Suprapubic skin (tissue), 4 donors: ENCODE measurements at regions not wholly inside any gene's neighbourhood (a gene's known extent, or its start where the extent isn't known, plus 50 kb on each side); places are given as distances from the start of the nearest gene placed in this dataset.

Experiments used
- DNase-seq, 2 donors: peaks; one replicate each; pipeline ENCODE4 v3.0.0-alpha.2; 2019; ENCODE audit warnings: low spot score in 2 of 2
- H3K27ac ChIP-seq: fragments of 200-600 bp; sonication (generic); one replicate; pipeline ENCODE4 v1.5.1; 2019
- H3K27me3 ChIP-seq: fragments of 200-600 bp; sonication (generic); one replicate; pipeline ENCODE4 v1.5.1; 2019
- H3K36me3 ChIP-seq: fragments of 200-600 bp; sonication (generic); one replicate; pipeline ENCODE4 v1.5.1; 2019
- H3K4me1 ChIP-seq: fragments of 200-600 bp; sonication (generic); one replicate; pipeline ENCODE4 v1.5.1; 2019
- H3K4me3 ChIP-seq: fragments of 200-600 bp; sonication (generic); one replicate; pipeline ENCODE4 v1.5.1; 2019; ENCODE audit warnings: mild to moderate bottlenecking
- H3K9me3 ChIP-seq: fragments of 200-600 bp; sonication (generic); one replicate; pipeline ENCODE4 v1.5.1; 2019
- EP300 ChIP-seq: sonication (generic); formaldehyde crosslinking; IDR thresholded peaks from one replicate; pipeline ENCODE4 v1.6.1; 2017; ENCODE audit warnings: antibody characterized with exemption
- POLR2A ChIP-seq, 2 donors: fragments of 450-650 bp; IDR thresholded peaks; one replicate each; pipeline ENCODE4 v1.6.1; 2017; ENCODE audit warnings: antibody characterized with exemption in 2 of 2, mild to moderate bottlenecking in 2 of 2, moderate library complexity in 2 of 2
- POLR2AphosphoS5 ChIP-seq, 3 donors: sonication (generic); formaldehyde crosslinking; IDR thresholded peaks; one replicate each; pipeline ENCODE4 v1.6.1; 2017; ENCODE audit warnings: antibody characterized with exemption in 3 of 3
- WGBS: methylation state at CpG from one replicate; pipeline ENCODE4 v1.1.5; 2018; 5-methylcytosine and 5-hydroxymethylcytosine counted together
- TF ChIP-seq, protein P1 (sequence below), 2 donors: fragments of 200-600 bp in 1 of 2; fragments of 450-650 bp in 1 of 2; sonication (generic) in 1 of 2; IDR thresholded peaks; one replicate each; pipeline ENCODE4 v1.5.1; 2016 to 2019; ENCODE audit warnings: antibody characterized with exemption in 2 of 2, mild to moderate bottlenecking in 1 of 2, moderate library complexity in 1 of 2

DNA sequence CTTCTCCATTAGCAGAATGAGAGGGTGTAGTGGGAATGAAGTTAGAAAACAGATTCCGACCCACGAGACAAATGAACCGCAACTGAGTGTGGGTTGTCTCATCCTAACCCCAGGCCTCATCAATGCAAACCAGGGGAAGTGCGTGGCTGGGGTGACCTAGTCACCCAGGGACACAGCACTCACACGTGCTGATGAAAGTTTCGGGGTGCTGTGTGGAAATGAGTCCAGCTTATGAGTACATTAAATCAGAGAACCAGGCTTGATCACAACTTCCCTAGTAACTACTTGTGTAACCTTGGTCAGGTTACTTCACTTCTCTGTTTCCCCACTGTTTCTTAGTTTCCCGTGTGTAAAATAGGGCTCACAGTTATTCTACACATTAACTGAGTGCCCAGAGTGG lies 95.4 kb upstream of the CDKN3 start:
- Histone ChIP-seq H3K9me3 (no peaks in the 10 kb centered on the region), H3K36me3 (no peaks in the 10 kb centered on the region), H3K4me3 (no peak overlapping the region), H3K27me3 (peaks cover 6% of the 10 kb centered on the region), H3K4me1 (no peaks in the 10 kb centered on the region), H3K27ac (no peak overlapping the region)
- no peak for TF ChIP-seq EP300
- TF ChIP-seq POLR2A (IDR thresholded peaks at IDR 0.05) = no peak
- TF ChIP-seq, protein P1, sequence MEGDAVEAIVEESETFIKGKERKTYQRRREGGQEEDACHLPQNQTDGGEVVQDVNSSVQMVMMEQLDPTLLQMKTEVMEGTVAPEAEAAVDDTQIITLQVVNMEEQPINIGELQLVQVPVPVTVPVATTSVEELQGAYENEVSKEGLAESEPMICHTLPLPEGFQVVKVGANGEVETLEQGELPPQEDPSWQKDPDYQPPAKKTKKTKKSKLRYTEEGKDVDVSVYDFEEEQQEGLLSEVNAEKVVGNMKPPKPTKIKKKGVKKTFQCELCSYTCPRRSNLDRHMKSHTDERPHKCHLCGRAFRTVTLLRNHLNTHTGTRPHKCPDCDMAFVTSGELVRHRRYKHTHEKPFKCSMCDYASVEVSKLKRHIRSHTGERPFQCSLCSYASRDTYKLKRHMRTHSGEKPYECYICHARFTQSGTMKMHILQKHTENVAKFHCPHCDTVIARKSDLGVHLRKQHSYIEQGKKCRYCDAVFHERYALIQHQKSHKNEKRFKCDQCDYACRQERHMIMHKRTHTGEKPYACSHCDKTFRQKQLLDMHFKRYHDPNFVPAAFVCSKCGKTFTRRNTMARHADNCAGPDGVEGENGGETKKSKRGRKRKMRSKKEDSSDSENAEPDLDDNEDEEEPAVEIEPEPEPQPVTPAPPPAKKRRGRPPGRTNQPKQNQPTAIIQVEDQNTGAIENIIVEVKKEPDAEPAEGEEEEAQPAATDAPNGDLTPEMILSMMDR (IDR thresholded peaks at IDR 0.05) = no peak
- no peak for TF ChIP-seq POLR2AphosphoS5 (IDR thresholded peaks at IDR 0.05)
- DNase-seq = no peak
- 84% methylated on average over 7 of the region's 7 CpGs for WGBS

DNA sequence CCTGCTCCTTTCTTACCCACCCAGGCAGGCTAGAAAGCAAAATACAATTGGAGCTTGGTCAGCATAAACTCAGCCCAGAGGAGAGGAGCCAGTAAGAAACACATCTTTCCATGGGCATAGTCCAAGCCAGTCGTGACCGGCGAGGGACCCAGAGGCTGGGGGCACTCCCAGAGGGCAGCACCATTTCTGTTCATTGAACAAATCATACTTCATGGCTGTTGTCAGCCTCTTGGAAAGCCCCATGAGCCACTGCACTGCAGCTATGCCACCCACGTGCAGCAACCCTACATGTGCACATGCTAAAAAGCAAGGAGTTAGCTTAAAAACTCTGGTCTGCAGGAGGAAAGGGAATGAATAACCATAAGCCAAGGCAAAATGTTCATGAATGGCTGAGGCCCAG lies 90.0 kb upstream of the CDKN3 start:
- Histone ChIP-seq H3K4me3 (no peak overlapping the region), H3K4me1 (no peaks in the 10 kb centered on the region), H3K36me3 (no peaks in the 10 kb centered on the region), H3K9me3 (no peaks in the 10 kb centered on the region), H3K27ac (no peak overlapping the region), H3K27me3 (peaks cover 3% of the 10 kb centered on the region)
- no peak for DNase-seq
- TF ChIP-seq, protein P1 (IDR thresholded peaks at IDR 0.05) = no peak
- TF ChIP-seq POLR2A (IDR thresholded peaks at IDR 0.05) (no peak), EP300 (no peak), POLR2AphosphoS5 (IDR thresholded peaks at IDR 0.05) (no peak)
- WGBS = 60% methylated on average over 4 of the region's 4 CpGs

DNA sequence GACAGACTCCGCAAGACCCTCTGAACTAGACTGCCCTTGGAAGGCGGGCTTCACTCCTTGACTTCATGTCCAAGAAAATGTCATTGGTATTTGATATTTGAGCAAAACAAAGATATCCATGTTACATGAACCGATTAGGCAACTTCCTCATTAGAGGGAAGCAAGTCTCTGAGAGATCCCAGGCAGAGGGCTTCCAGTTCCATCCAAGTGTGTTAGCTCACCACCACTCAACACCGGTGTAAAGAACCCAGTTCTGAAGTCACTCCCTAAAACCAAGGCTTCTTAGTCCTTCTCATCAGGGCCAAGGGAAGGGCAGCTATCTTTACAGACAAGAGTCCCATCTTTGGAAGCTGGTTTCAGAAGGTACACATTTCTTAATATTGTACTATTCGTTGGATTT lies 87.2 kb upstream of the CDKN3 start:
- no peaks in the 10 kb centered on the region for H3K36me3 ChIP-seq
- TF ChIP-seq, protein P1 (IDR thresholded peaks at IDR 0.05) = no peak
- TF ChIP-seq POLR2AphosphoS5 (IDR thresholded peaks at IDR 0.05) (no peak), EP300 (no peak), POLR2A (IDR thresholded peaks at IDR 0.05) (no peak)

DNA sequence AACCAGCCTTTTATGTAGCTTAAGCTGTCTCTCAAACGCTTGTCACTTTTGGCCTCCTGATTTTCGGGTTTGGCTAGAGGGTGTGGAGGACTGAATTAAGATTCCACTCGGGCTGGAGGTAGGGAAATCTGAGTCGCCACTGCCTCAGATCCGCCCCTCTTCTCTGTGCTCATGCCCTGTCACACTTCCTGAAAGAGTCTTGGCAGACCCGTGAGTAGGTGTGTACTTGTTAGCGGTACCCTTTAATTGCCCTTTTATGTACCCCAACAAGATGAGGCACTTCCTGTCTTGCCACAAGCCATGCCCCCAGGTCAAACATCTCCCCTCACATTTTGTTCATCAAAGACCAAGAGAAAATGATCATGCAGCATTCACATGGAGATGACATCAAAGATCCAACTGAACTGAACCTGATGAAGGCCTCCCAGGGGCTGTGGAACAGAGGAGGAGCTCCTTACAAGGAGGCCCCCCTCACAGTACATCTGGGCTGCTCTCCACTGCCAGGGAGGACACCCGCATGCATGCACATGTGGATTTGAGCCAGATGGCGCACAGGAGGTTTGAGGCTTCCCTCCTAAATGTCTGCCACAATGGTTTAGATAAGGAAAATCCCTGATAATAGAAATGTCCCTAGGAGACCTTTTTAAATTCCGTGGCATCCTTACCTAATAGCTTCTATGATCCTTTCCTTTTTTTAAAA lies 86.5 kb upstream of the CDKN3 start:
- H3K27ac ChIP-seq = no peak overlapping the region
- WGBS = 64% methylated on average over 10 of the region's 10 CpGs

More for the DNA sequence above, 87.2 kb upstream of the CDKN3 start:
- Histone ChIP-seq H3K27ac (no peak overlapping the region), H3K4me1 (peaks cover 5% of the 10 kb centered on the region), H3K9me3 (no peaks in the 10 kb centered on the region), H3K27me3 (no peaks in the 10 kb centered on the region), H3K4me3 (no peak overlapping the region)
- 76% methylated on average over 5 of the region's 5 CpGs for WGBS
- no peak for DNase-seq

DNA sequence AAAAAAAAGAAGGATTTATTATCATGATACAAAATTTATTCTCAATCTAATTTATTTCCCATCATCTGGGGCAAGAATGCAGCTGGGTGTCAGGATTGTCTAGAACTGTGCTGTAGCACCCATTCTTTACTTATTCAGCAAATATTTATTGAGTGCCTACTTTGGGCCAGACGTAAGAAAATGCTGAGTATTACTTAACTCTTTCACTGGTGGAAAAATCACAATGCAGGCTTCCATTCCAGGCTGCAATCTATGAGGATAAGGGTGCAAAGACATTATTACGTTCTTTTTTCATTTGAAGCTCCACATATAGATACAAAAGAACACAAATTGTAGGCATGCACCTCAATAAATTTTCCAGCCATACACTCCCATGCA lies 86.0 kb upstream of the CDKN3 start:
- peaks cover 5% of the 10 kb centered on the region for H3K4me1 ChIP-seq
- WGBS = 71% methylated on average over 2 of the region's 2 CpGs
- H3K27me3 ChIP-seq = no peaks in the 10 kb centered on the region
- DNase-seq = no peak
- H3K36me3 ChIP-seq = no peaks in the 10 kb centered on the region
- no peak overlapping the region for H3K4me3 ChIP-seq
- TF ChIP-seq, protein P1 (IDR thresholded peaks at IDR 0.05) = no peak
- TF ChIP-seq EP300 (no peak), POLR2AphosphoS5 (IDR thresholded peaks at IDR 0.05) (no peak), POLR2A (IDR thresholded peaks at IDR 0.05) (no peak)
- H3K9me3 ChIP-seq = no peaks in the 10 kb centered on the region
- H3K27ac ChIP-seq = no peak overlapping the region

More for the DNA sequence above, 86.5 kb upstream of the CDKN3 start:
- Histone ChIP-seq H3K9me3 (no peaks in the 10 kb centered on the region), H3K4me1 (peaks cover 5% of the 10 kb centered on the region), H3K36me3 (no peaks in the 10 kb centered on the region), H3K27me3 (no peaks in the 10 kb centered on the region), H3K4me3 (no peak overlapping the region)
- no peak for DNase-seq
- no peak for TF ChIP-seq POLR2AphosphoS5 (IDR thresholded peaks at IDR 0.05)
